Posterior vena cava (tissue), 2 donors: ENCODE measurements at regions not wholly inside any gene's neighbourhood (a gene's known extent, or its start where the extent isn't known, plus 50 kb on each side); places are given as distances from the start of the nearest gene placed in this dataset.

Experiments used
- DNase-seq: peaks from one replicate; pipeline ENCODE4 v3.0.0-alpha.2; 2020; ENCODE audit warnings: low spot score
- intact Hi-C, 2 donors: fragments of 100-400 bp; cut with DNase I; formaldehyde crosslinking; loops; one replicate each; pipeline versions ENCODE4 v1.14.1 to v1.14.2; 2022 to 2023
- donor health status: DM: yes; HTN: yes; CAD: no.
- donor health status: DM: yes; HTN: yes; CAD: no.

DNA sequence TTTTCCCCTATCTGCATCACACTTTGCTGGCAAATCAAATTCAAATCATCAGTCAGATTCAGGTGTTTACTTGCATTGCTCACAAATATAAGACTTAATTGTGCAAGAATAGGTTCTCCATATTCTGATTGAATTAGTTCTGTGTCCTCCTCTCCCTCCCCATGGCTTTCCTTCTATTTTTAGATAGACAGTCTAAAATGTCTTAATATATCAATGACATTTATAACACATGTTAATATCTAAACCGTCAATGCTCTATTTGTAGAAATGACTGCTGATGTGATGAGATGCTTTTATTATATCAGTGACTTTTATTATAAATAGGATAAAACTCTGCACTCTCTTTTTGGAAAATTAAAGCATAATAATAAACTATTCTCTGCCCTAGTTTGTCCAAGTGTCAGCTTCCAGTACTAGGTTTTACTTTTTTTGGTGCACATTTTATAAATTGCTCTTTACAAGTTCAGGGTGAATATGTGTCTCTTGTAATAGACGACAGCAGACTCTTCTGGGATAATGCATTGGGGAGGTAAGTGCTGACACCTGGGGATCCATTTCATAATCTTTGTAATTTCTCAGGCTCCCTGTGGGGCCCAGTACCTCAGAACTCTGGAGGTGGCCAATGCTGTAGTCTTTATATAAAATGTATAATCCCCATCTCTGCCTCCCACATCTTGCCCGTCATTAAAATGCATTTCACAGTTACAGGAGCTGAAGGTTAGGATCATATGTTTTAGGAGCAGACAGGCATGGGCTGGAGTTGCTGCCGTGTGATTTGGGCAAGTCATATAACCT is 321.5 kb downstream of the BRINP1 start:
- intact Hi-C loops: no loop called here
- no peak for DNase-seq

DNA sequence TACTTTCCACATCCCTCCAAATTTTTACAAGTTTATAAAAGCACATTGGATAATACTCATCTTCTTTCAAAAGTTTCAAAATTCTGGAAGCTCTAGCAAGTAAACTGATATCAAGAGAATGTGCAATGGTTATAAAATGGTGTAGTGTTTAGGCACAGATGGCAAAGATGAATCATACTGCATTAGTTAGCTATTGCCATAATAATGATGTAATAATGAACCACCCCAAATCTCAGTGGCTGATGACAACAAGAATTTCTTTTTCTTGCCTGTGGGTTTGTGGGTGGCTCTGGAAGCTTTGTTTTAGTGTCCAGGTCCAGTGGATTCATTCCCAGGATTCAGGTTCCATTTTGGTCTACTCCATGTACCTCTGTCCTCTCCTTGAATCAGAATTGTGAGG is 319.0 kb downstream of the BRINP1 start:
- intact Hi-C loops: no loop called here

DNA sequence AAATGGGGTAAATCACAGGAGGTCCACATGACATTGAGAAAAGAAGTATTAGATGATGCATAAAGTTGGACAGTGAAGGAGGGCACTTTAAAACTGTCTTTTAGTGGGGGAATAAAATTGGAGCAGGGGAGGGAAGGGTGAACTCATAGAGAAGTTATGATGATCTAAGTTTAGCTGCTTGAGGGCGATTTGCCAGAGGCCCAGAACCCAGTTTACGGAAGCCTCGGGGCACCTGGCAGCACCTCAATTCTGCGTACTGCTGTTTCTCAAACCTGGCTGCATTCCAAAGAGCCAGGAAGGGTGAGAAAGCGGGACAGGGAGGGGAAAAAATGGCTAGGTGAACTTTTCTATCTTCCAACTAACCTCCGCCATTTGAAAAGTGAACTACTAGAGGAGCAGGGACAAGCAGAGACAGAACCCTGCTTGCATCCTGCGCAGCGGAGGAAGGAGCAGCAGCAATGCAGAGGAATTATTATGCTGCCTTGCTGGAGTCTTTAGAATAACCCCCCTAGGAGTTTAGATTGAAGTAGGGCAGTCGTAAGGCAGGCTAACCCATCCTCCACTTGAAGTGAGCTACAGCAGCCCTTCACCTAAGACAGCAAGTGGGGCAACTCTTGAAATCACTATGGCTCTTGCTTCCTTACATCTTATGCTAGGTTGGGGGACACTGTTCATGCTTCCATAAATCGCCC is 316.8 kb downstream of the BRINP1 start:
- intact Hi-C loops: no loop called here
- peak; percentile 56 for DNase-seq

More for the DNA sequence above, 319.0 kb downstream of the BRINP1 start:
- DNase-seq: no peak

DNA sequence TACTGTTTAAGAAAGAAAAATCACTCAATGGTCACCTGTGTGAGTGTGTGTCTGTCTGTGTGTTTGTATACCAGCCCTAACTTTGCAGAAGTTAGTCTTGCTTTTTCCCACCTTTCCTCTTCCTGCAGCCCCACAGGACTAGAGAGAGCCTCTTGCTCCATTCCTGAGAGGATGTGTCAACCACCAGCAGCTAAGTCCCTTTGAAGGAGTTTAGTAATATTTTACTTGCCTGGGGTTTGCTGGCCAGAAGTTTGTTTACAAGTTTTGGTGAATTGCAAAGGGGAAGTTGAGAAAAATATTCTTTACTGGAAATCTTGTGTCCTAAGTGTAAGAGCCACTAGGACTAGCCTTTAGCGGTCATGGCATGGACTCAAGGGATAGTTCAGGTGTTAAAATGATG is 316.2 kb downstream of the BRINP1 start:
- no peak for DNase-seq
- intact Hi-C loops: no loop called here

DNA sequence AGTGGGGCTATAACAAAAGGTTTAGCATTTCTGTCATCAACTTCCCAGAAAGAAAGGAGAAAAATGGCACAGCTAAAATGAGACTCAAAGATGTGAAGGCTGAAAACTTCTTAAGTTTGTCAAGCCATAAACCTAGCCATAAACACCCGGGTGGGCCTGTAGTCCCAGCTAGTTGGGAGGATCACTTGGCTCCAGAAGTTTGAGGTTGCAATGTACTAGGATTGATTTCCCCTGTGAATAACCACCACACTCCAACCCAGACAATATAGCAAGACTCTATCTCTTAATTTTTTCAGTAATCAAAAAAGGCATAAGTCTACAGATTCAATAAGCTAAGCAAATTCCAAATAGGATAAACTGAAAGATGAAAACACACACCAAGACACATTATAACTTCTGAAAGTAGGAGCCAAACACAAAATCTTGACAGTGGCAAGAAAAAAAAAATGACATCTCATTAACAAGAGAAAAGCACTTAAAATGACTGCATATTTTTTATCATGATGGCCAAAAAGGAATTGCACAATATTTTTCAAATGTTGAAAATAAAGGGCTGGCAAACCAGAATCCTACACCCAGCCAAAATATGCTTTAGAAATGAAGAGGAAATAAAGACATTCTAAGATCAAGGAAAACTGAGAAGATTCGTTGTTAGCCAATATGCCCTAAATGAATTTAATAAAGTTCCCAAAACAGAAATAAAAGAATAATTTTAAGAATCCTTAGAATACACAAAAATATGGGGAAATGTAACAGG is 308.4 kb downstream of the BRINP1 start:
- intact Hi-C loops: loop anchor here in 1 of 2 donors (5.0 kb wide), 1 partner anchor 926 kb away; no protein-coding TSS in a partner anchor
- DNase-seq: no peak

DNA sequence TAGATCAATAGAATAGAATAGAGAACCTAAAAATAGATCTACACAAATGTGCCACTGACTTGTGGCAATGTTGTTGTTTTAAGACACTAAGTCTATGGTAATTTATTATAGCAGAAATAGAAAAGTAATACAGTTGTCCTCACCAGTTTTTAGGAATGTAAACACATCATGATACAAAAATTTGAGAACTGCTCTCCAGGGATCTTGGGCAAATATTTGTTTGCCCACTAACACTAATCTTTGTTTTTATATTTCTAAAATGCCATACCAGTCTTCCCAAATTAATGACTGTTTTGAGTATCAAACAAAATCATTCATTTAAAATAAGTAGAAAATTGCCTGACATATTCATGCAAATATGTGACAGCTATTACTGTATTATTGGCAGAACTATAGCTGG is 297.6 kb downstream of the BRINP1 start:
- intact Hi-C loops: no loop called here
- no peak for DNase-seq

DNA sequence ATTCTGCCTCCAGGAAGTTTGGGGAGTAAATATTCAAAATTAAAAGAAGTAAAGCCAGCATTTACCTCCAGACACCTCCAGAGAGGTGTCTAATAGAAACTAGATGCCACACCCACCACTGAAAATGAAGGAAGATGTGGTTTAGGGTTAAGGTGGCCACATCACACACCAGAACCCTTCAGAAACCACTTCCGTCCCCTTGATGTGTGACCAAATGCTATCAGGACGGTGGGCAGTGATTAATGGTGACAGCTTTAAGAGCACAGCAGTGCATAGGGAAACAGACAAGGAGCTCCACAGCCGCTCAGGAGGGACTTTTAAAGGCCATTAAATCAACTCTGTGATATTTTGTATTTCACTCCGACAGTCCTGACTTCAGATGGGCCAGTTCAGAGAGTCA is 295.2 kb downstream of the BRINP1 start:
- intact Hi-C loops: no loop called here
- no peak for DNase-seq

DNA sequence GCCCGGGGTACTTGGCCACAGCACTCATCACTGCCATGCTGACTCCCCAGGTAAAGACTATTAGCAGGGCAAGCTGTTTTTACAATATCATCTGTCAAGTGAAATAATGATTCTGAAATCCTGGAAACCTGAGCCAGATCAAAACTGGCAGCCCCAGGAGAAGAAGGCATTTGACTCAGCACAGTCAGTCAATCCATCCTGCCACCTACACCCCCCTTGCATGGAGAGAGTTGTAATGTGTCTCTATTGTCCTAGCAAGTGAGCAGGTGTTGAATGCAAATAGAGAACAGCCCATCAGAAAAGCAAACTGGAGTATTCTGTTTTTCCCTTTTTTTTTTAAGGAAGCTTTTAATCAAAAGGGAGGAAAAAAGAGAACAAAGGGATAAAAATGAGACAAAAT is 291.2 kb downstream of the BRINP1 start:
- intact Hi-C loops: no loop called here
- no peak for DNase-seq

DNA sequence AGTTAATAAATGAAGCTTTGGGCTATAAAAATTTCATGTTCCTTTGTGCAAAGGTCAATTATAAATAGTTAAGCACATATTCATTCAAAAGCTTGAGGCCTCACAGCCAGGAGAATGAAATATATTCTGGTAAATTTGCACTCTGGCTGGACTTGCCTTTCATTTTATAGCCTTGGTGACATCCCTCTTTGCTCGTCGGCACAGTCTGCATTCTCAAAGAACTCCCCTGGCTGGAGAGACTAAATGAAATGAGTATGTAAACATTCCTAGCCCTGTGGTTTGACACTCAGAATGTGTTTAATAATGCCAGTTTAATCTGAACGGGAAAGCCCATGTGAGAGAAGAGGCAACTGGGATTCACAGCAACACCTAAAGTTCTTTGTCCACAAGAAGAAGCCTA is 285.6 kb downstream of the BRINP1 start:
- intact Hi-C loops: no loop called here
- DNase-seq: no peak

DNA sequence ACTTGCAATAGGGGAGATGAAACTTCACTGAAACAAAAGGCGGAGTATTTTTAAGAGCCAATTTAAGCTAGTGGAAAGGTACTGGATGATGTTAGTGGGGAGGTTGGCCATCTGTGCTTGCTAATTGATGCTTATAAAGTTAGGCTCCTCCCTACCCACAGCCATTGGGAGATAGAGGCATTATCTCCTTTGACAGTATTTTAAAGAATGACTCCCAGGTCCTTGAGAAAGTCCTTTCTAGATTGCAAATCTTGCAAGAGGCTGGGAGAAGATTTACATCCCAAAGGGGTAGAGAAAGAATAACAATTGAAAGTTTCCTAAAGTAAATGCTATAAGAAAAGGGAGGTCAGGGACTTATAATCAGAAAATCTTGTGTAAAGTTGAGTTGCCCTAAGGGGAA is 282.6 kb downstream of the BRINP1 start:
- no peak for DNase-seq
- intact Hi-C loops: no loop called here

DNA sequence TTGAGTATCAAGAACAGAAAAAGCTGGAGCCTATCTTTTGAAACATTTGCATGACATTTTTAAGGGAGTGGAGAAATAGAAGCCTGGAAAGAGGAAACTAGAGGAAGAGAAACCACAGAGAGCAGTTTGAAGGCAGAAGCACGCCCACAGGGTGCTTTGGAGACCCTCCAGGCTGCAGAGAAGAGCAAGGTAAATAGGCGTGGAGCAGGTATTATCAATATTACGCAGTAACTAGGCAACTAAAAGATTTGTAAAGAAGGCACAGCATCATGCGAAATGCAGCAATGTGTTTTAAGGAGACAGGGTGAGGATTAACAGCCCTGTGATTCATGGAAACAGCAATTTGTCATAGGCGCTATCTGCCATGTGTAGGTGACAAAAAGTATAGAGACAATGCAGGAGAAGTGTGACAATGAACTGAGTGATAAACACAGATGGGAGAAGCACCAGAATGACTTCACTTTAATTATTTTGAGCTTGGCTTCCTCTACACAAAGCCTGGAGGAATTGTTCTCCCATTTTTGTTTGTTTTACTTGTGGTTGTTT is 281.2 kb downstream of the BRINP1 start:
- intact Hi-C loops: no loop called here
- no peak for DNase-seq

DNA sequence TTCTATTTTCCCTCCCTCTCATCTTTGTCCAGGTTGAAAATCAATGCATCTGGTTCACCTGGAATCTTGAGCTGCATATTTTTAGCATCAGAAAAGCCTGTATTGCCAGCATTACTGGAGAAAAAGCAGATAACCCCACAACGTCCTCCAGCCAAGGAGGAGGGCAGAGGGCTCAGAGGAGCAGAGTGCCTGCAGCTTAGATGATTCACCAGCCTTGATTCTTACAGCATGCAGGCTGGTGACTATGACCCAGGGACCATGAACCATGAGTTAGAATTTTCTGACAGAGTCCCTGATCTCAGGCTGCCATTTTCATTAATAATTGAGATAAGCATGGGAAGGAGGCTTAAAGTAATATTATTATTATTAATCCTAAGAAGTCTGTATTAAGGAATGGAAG is 278.2 kb downstream of the BRINP1 start:
- no peak for DNase-seq
- intact Hi-C loops: no loop called here

DNA sequence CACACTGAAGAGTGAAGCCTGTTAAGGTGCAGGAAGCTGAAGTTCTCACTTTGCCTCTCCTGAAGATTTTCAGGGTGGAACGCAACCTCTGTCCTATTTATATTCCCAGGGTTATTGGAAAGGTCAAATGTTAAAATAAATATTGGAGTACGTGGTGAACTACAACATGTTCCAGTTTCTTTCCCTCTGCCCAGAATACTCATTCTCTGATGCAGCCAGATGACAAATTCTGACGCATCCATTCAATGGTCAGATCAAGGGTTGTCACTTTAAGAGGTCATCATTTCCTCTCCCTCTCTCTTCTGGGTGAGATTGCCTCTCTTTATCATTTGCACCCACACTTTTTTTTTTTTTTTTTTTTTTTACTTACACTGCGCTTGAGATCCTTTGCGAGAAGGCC is 277.1 kb downstream of the BRINP1 start:
- no peak for DNase-seq
- intact Hi-C loops: no loop called here

DNA sequence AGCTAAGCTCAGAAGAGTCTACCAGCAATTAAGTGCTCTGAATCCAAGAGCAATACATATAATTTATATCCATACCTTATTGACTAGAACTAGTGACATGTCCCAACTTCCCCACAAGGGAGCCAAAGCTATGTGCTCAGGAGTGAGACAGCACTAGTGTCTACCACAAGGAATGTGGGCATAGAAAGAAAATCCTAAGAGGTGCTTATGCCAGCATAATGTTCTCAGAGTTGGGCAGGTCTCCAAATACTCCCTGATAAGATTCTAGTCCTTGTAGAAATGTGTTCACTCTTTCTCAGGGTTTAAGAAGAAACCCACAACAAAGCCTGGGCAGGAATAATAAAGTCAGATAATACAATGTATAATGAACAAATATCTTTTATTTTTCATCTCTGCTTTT is 275.1 kb downstream of the BRINP1 start:
- DNase-seq: no peak
- intact Hi-C loops: no loop called here

DNA sequence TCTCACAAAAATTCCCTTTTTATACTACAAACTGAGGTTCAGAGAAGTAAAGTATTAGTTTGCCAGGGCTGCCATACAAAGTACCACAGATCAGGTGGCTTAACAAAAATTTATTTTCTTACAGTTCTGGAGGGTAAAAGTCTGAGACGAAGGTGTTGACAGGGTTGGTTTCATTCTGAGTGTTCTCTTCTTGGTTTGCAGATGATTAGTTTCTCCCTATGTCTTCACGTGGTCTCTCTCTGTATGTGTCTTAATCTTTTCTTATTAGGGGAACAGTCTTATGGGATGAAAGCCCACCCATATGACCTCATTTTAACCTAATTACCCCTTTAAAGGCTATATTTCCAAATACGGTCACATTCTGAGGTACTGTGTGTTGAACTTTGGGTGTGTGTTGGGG is 274.2 kb downstream of the BRINP1 start:
- intact Hi-C loops: no loop called here
- no peak for DNase-seq

DNA sequence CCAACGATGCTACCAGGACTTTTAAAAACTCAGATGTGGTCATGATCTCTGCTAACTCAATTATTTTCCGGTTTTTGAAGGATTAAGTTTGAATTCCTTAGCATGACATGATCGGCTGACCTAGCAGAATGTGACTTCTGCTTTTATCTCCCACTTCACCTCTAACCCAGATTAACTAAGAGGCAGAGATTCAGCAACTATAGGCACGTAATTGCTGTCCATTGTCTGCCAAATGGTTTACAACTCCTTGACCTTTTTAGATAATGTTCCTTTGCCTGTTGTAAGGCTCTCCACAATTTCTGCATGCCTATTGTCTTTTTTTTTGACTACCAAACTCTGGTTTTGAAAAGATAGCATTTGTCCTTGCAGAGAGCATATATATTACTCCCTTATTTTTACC is 268.2 kb downstream of the BRINP1 start:
- intact Hi-C loops: no loop called here
- no peak for DNase-seq

DNA sequence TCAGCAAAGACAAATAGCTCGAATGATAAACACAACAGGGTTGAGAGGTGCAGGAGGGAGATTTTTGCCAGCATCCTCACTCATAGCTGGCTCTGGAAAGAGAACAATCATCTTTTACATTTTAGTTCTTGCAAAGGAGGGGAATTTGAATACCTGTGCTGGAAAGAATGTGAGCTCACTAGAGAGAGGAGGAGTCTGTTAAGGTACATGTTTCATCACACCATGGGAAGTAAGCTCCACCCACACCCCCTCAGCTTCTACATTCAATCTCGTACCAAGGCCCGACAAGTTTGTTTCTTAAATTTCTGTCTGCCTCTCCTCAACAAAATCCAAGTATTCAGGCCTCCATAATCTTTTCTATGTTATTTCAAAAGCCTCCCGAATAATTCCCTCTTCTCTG is 254.6 kb downstream of the BRINP1 start:
- intact Hi-C loops: loop anchor here in 1 of 2 donors (5.0 kb wide), 1 partner anchor 148 kb away; no protein-coding TSS in a partner anchor
- no peak for DNase-seq
